ENCODE measurements at regions not wholly inside any gene's neighbourhood (a gene's known extent, or its start where the extent isn't known, plus 50 kb on each side); places are given as distances from the start of the nearest gene placed in this dataset.

- DNase-seq (ENCODE audit: low read depth), result no peak
- no peak overlapping the region for H3K4me3 ChIP-seq (ENCODE audit: low read depth, low read length)
- TF ChIP-seq, protein P1, sequence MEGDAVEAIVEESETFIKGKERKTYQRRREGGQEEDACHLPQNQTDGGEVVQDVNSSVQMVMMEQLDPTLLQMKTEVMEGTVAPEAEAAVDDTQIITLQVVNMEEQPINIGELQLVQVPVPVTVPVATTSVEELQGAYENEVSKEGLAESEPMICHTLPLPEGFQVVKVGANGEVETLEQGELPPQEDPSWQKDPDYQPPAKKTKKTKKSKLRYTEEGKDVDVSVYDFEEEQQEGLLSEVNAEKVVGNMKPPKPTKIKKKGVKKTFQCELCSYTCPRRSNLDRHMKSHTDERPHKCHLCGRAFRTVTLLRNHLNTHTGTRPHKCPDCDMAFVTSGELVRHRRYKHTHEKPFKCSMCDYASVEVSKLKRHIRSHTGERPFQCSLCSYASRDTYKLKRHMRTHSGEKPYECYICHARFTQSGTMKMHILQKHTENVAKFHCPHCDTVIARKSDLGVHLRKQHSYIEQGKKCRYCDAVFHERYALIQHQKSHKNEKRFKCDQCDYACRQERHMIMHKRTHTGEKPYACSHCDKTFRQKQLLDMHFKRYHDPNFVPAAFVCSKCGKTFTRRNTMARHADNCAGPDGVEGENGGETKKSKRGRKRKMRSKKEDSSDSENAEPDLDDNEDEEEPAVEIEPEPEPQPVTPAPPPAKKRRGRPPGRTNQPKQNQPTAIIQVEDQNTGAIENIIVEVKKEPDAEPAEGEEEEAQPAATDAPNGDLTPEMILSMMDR (conservative IDR thresholded peaks at IDR 0.05; ENCODE audit: low read depth, low read length), result no peak
Observed at GRCh38 chr10:65816536-65816935, 1109.3 kb upstream of the LRRTM3 start.

DNA sequence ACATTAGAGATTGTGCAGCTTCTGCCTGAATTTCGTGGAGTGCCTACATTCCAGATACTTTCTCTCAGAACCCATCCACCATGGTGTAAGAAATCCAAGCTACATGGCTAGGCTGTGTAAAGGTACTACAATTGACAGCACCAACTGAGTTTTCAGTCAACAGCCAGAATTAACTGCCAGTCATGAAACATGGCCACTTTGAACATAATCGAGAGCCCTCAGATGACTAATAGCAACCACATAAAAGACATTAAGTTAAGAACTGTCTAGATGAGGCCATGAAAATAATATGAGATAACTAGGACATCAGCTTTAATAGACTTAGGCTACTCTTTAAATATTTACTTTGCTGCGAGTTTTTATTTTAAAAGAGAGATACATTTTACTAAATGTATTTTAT, 1106.8 kb upstream of the LRRTM3 start:
- no peak overlapping the region for H3K4me3 ChIP-seq (ENCODE audit: low read depth, low read length)
- TF ChIP-seq, protein P1 (conservative IDR thresholded peaks at IDR 0.05; ENCODE audit: low read depth, low read length), result no peak
- no peak for DNase-seq (ENCODE audit: low read depth)

DNA sequence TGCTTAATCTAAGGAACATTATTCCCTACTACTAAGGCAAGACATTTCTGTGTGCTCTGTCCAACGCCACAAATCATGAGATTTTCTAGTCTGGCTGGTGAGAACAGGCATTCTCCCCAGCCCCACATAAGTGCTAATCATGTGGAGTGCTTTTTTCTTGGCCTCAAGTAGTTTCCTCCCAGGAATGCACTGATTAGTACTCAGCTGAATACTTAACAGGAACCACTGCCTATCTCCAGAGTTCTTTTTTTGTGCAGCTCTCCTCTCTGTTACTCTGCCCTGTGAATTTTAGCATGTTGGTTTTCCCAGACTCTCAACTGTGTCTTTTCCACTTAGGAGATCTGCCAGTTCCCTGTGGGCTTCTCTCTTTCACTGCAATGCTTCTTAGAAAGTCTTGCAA, 1098.5 kb upstream of the LRRTM3 start:
- TF ChIP-seq, protein P1 (conservative IDR thresholded peaks at IDR 0.05; ENCODE audit: low read depth, low read length), result no peak
- DNase-seq (ENCODE audit: low read depth), result no peak
- no peak overlapping the region for H3K4me3 ChIP-seq (ENCODE audit: low read depth, low read length)

- no peak overlapping the region for H3K4me3 ChIP-seq (ENCODE audit: low read depth, low read length)
- no peak for DNase-seq (ENCODE audit: low read depth)
- TF ChIP-seq, protein P1 (conservative IDR thresholded peaks at IDR 0.05; ENCODE audit: low read depth, low read length), result no peak
Observed at GRCh38 chr10:65838811-65839210, 1087.0 kb upstream of the LRRTM3 start.

GRCh38 chr10:65843203-65843602, 1082.6 kb upstream of the LRRTM3 start:
- no peak overlapping the region for H3K4me3 ChIP-seq (ENCODE audit: low read depth, low read length)
- no peak for DNase-seq (ENCODE audit: low read depth)
- TF ChIP-seq, protein P1 (conservative IDR thresholded peaks at IDR 0.05; ENCODE audit: low read depth, low read length), result no peak

GRCh38 chr10:65845916-65846315, 1079.9 kb upstream of the LRRTM3 start:
- no peak overlapping the region for H3K4me3 ChIP-seq (ENCODE audit: low read depth, low read length)
- DNase-seq (ENCODE audit: low read depth), result no peak
- TF ChIP-seq, protein P1 (conservative IDR thresholded peaks at IDR 0.05; ENCODE audit: low read depth, low read length), result no peak

DNA sequence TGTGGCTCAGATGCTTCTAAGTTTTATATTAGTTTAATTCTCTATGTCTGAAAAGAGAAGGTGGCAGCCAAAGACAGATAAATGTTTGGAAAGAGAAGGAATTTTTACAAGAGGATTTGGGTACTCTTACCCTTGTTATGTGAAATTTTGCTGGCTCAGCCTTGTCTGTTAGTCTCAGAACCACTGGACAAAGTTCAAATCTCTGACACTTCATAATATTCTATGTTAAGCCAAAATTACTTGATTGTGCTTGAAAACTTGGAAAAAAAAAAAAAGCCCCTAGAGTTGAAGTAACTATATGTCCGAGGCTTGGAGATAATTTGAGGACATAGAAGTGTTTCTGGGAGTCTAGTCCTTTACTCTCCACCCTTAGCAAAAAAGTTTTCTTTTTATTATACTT, 1079.3 kb upstream of the LRRTM3 start:
- no peak for DNase-seq (ENCODE audit: low read depth)
- H3K4me3 ChIP-seq (ENCODE audit: low read depth, low read length), result no peak overlapping the region
- TF ChIP-seq, protein P1 (conservative IDR thresholded peaks at IDR 0.05; ENCODE audit: low read depth, low read length), result no peak

All from epithelial cell of proximal tubule (primary cell).